Bronchial epithelial cell (primary cell): ENCODE measurements at regions not wholly inside any gene's neighbourhood (a gene's known extent, or its start where the extent isn't known, plus 50 kb on each side); places are given as distances from the start of the nearest gene placed in this dataset.

ENCODE experiments used
- DNase-seq: peaks from one replicate; pipeline ENCODE4 v3.0.0-alpha.2; 2010; ENCODE audit warnings: low read depth
- FAIRE-seq: peaks from 2 replicates; lab custom pipeline; 2011; peaks lifted over from hg19 to GRCh38; lab: Jason Lieb, UNC
- H3K27me3 ChIP-seq: 2 replicates; pipeline ENCODE4 v1.5.1; 2011; ENCODE audit warnings: low read length; ENCODE audit not compliant: control insufficient read depth, insufficient read depth
- H3K36me3 ChIP-seq: 2 replicates; pipeline ENCODE4 v1.5.1; 2011; ENCODE audit warnings: low read length; ENCODE audit not compliant: control insufficient read depth, insufficient read depth
- H3K4me3 ChIP-seq: 2 replicates; pipeline ENCODE4 v1.5.1; 2011; ENCODE audit warnings: mild to moderate bottlenecking, low read depth, low read length, control low read depth
- TF ChIP-seq, protein P1 (sequence below): IDR thresholded peaks from 2 replicates; pipeline ENCODE4 v1.5.1; 2011; ENCODE audit warnings: mild to moderate bottlenecking, moderate library complexity, low read length, control low read depth, inconsistent platforms; ENCODE audit not compliant: insufficient read depth, severe bottlenecking

DNA sequence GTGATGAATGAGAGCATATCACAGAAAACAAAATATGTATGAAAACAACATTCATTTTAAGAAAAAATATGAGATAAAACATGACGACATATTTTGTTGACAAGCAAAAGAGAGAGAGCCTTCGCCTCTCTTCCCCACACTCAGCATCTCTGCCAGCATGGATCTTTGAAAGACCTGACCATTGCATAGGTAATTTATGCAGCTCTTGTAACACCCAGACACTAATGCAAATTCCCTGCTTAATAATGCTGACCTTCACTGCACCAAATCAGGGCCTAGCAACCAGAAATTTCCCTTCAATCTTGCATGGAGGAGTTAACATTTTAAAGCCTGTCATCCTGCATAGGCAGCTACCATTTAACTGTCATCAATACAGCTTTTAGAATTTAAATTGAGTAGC lies 50.0 kb upstream of the CNR1 start:
- TF ChIP-seq, protein P1, sequence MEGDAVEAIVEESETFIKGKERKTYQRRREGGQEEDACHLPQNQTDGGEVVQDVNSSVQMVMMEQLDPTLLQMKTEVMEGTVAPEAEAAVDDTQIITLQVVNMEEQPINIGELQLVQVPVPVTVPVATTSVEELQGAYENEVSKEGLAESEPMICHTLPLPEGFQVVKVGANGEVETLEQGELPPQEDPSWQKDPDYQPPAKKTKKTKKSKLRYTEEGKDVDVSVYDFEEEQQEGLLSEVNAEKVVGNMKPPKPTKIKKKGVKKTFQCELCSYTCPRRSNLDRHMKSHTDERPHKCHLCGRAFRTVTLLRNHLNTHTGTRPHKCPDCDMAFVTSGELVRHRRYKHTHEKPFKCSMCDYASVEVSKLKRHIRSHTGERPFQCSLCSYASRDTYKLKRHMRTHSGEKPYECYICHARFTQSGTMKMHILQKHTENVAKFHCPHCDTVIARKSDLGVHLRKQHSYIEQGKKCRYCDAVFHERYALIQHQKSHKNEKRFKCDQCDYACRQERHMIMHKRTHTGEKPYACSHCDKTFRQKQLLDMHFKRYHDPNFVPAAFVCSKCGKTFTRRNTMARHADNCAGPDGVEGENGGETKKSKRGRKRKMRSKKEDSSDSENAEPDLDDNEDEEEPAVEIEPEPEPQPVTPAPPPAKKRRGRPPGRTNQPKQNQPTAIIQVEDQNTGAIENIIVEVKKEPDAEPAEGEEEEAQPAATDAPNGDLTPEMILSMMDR, result no peak
- Histone ChIP-seq H3K4me3 (no peak overlapping the region), H3K27me3 (no peaks in the 10 kb centered on the region), H3K36me3 (no peaks in the 10 kb centered on the region)
- no peak for FAIRE-seq
- DNase-seq, result no peak
